HEK293T (cell line): ENCODE measurements at regions not wholly inside any gene's neighbourhood (a gene's known extent, or its start where the extent isn't known, plus 50 kb on each side); places are given as distances from the start of the nearest gene placed in this dataset.

Experiments
- CTCF ChIA-PET: fragments of 350-600 bp; formaldehyde crosslinking; extraction: SDS; loops from one replicate; lab custom pipeline; 2021; ENCODE audit warnings: antibody characterized with exemption, inconsistent platforms; lab: Yijun Ruan, JAX
- POLR2A ChIA-PET: fragments of 350-600 bp; formaldehyde crosslinking; extraction: SDS; loops from one replicate; lab custom pipeline; 2020; ENCODE audit warnings: antibody characterized with exemption, inconsistent platforms; lab: Yijun Ruan, JAX
- DNase-seq: peaks from one replicate; pipeline ENCODE4 v3.0.0; 2012; ENCODE audit warnings: mixed read lengths; ENCODE audit errors: extremely low spot score
- ARNT ChIP-seq: fragments of 450-650 bp; IDR thresholded peaks from 2 replicates; pipeline ENCODE4 v1.6.1; 2017; ENCODE audit warnings: mild to moderate bottlenecking
- BHLHE40 ChIP-seq: fragments of 450-650 bp; IDR thresholded peaks from 2 replicates; pipeline ENCODE4 v1.6.1; 2016; ENCODE audit warnings: mild to moderate bottlenecking, moderate library complexity, borderline replicate concordance
- CTBP1 ChIP-seq: fragments of 450-650 bp; IDR thresholded peaks from 2 replicates; pipeline ENCODE4 v1.6.1; 2016; ENCODE audit warnings: borderline replicate concordance
- ELF4 ChIP-seq: fragments of 450-650 bp; IDR thresholded peaks from 2 replicates; pipeline ENCODE4 v1.6.1; 2017; ENCODE audit warnings: antibody characterized with exemption
- FOXA1 ChIP-seq: fragments of 450-650 bp; IDR thresholded peaks from 2 replicates; pipeline ENCODE4 v1.6.1; 2016; ENCODE audit warnings: mild to moderate bottlenecking
- FOXK2 ChIP-seq: fragments of 450-650 bp; IDR thresholded peaks from 2 replicates; pipeline ENCODE4 v1.6.1; 2016; ENCODE audit warnings: mild to moderate bottlenecking
- FOXM1 ChIP-seq: fragments of 450-650 bp; IDR thresholded peaks from 2 replicates; pipeline ENCODE4 v1.6.1; 2017; ENCODE audit warnings: mild to moderate bottlenecking, borderline replicate concordance
- HDGF ChIP-seq: fragments of 450-650 bp; IDR thresholded peaks from 2 replicates; pipeline ENCODE4 v1.6.1; 2017; ENCODE audit warnings: antibody characterized with exemption, borderline replicate concordance
- L3MBTL2 ChIP-seq: fragments of 450-650 bp; conservative IDR thresholded peaks from 2 replicates; pipeline ENCODE4 v1.6.1; 2016; ENCODE audit warnings: mild to moderate bottlenecking
- LEF1 ChIP-seq: fragments of 450-650 bp; IDR thresholded peaks from 2 replicates; pipeline ENCODE4 v1.6.1; 2017; ENCODE audit warnings: mild to moderate bottlenecking, borderline replicate concordance
- NFRKB ChIP-seq: fragments of 450-650 bp; IDR thresholded peaks from 2 replicates; pipeline ENCODE4 v1.6.1; 2016; ENCODE audit warnings: mild to moderate bottlenecking, moderate library complexity
- PKNOX1 ChIP-seq: fragments of 450-650 bp; IDR thresholded peaks from 2 replicates; pipeline ENCODE4 v1.6.1; 2016
- SP1 ChIP-seq: fragments of 450-650 bp; IDR thresholded peaks from 2 replicates; pipeline ENCODE4 v1.6.1; 2017
- SUZ12 ChIP-seq: fragments of 450-650 bp; IDR thresholded peaks from 2 replicates; pipeline ENCODE4 v1.6.1; 2016; ENCODE audit warnings: mild to moderate bottlenecking
- TARDBP ChIP-seq: fragments of 450-650 bp; IDR thresholded peaks from 2 replicates; pipeline ENCODE4 v1.6.1; 2016
- ZNF384 ChIP-seq: fragments of 450-650 bp; IDR thresholded peaks from 2 replicates; pipeline ENCODE4 v1.6.1; 2016

- TF ChIP-seq HDGF (no peak), ARNT (no peak), FOXA1 (no peak), TARDBP (no peak), LEF1 (no peak), FOXK2 (no peak), CTBP1 (no peak), BHLHE40 (no peak), SUZ12 (no peak), ELF4 (no peak), PKNOX1 (no peak), ZNF384 (no peak), SP1 (no peak), NFRKB (no peak), L3MBTL2 (no peak), FOXM1 (no peak)
- POLR2A ChIA-PET: no interaction called here
- DNase-seq: no peak
- CTCF ChIA-PET: no interaction called here
Observed at GRCh38 chr12:74922117-74922516, 287.5 kb downstream of the KCNC2 start.

GRCh38 chr12:74922642-74923041, 287.0 kb downstream of the KCNC2 start:
- ChIA-PET POLR2A (no interaction called here), CTCF (no interaction called here)
- no peak for DNase-seq
- TF ChIP-seq ZNF384 (no peak), SUZ12 (no peak), CTBP1 (no peak), PKNOX1 (no peak), FOXA1 (no peak), ARNT (no peak), TARDBP (no peak), L3MBTL2 (no peak), LEF1 (no peak), NFRKB (no peak), HDGF (no peak), SP1 (no peak), FOXM1 (no peak), FOXK2 (no peak), ELF4 (no peak), BHLHE40 (no peak)

- ChIA-PET POLR2A (no interaction called here), CTCF (interaction anchor here (0.6 kb wide), 1 partner anchor 92 kb away, joined by 4 read pairs; no protein-coding TSS in a partner anchor)
- no peak for TF ChIP-seq PKNOX1
- TF ChIP-seq TARDBP: no peak
- no peak for TF ChIP-seq SUZ12
- no peak for TF ChIP-seq SP1
- DNase-seq: no peak
Observed at GRCh38 chr12:74941670-74942069, 268.0 kb downstream of the KCNC2 start.

- ChIA-PET CTCF (no interaction called here), POLR2A (no interaction called here)
- TF ChIP-seq NFRKB: no peak
- no peak for TF ChIP-seq HDGF
- TF ChIP-seq TARDBP: no peak
- no peak for TF ChIP-seq ARNT
- no peak for TF ChIP-seq SP1
- no peak for TF ChIP-seq SUZ12
- TF ChIP-seq ZNF384: no peak
- no peak for TF ChIP-seq CTBP1
- DNase-seq: no peak
Observed at GRCh38 chr12:74945771-74946198, 263.9 kb downstream of the KCNC2 start.

GRCh38 chr12:74953697-74954096, 255.9 kb downstream of the KCNC2 start:
- ChIA-PET CTCF (no interaction called here), POLR2A (no interaction called here)
- TF ChIP-seq CTBP1 (no peak), FOXK2 (no peak), SUZ12 (no peak), ZNF384 (no peak), PKNOX1 (no peak), HDGF (no peak), FOXM1 (no peak), LEF1 (no peak), L3MBTL2 (no peak), SP1 (no peak), FOXA1 (no peak)
- no peak for DNase-seq

GRCh38 chr12:74957231-74957630, 252.4 kb downstream of the KCNC2 start:
- TF ChIP-seq SP1 (no peak), FOXM1 (no peak), PKNOX1 (no peak), ARNT (no peak), CTBP1 (no peak), L3MBTL2 (no peak), LEF1 (no peak), ELF4 (no peak), BHLHE40 (no peak), HDGF (no peak), SUZ12 (no peak), FOXK2 (no peak), FOXA1 (no peak), NFRKB (no peak), TARDBP (no peak), ZNF384 (no peak)
- CTCF ChIA-PET: no interaction called here
- no peak for DNase-seq
- POLR2A ChIA-PET: no interaction called here
